Keratinocyte (primary cell): ENCODE measurements at regions not wholly inside any gene's neighbourhood (a gene's known extent, or its start where the extent isn't known, plus 50 kb on each side); places are given as distances from the start of the nearest gene placed in this dataset.

Source experiments
- DNase-seq: peaks from one replicate; pipeline ENCODE4 v3.0.0-alpha.2; 2011; ENCODE audit warnings: low read depth, missing footprints, low spot score
- FAIRE-seq: peaks from 2 replicates; lab custom pipeline; 2011; peaks lifted over from hg19 to GRCh38; lab: Jason Lieb, UNC
- H2AFZ ChIP-seq: 2 replicates; pipeline ENCODE4 v1.6.0; 2012; ENCODE audit warnings: low read length, control low read depth, inconsistent platforms; ENCODE audit not compliant: control insufficient read depth
- H3K27ac ChIP-seq: 2 replicates; pipeline ENCODE4 v1.5.1; 2011; ENCODE audit warnings: low read length; ENCODE audit not compliant: control insufficient read depth, insufficient read depth
- H3K27me3 ChIP-seq: 3 replicates; pipeline ENCODE4 v1.6.0; 2011; ENCODE audit warnings: low read length; ENCODE audit not compliant: control insufficient read depth, insufficient read depth; ENCODE audit errors: extremely low read depth
- H3K36me3 ChIP-seq, 2 experiments: 2 replicates in 1 of 2; 3 replicates in 1 of 2; pipeline ENCODE4 v1.5.1; 2011; ENCODE audit warnings: low read length in 2 of 2, mild to moderate bottlenecking in 1 of 2; ENCODE audit not compliant: control insufficient read depth in 2 of 2, insufficient read depth in 2 of 2; ENCODE audit errors: extremely low read depth in 1 of 2
- H3K4me1 ChIP-seq: 3 replicates; pipeline ENCODE4 v1.5.1; 2011; ENCODE audit warnings: low read length; ENCODE audit not compliant: control insufficient read depth, insufficient read depth; ENCODE audit errors: extremely low read depth
- H3K4me2 ChIP-seq: 3 replicates; pipeline ENCODE4 v1.6.0; 2011; ENCODE audit warnings: low read depth, low read length; ENCODE audit not compliant: control insufficient read depth, insufficient read depth; ENCODE audit errors: extremely low read depth
- H3K4me3 ChIP-seq, 3 experiments: fragments of 200-600 bp in 1 of 3; sonication (generic) in 1 of 3; 2 replicates in 2 of 3; 3 replicates in 1 of 3; pipeline ENCODE4 v1.5.1; 2011 to 2016; ENCODE audit warnings: low read length in 3 of 3, mild to moderate bottlenecking in 3 of 3, control low read depth in 2 of 3, inconsistent platforms in 1 of 3, low read depth in 1 of 3, mixed read lengths in 1 of 3, mixed run types in 1 of 3, moderate library complexity in 1 of 3; ENCODE audit not compliant: control insufficient read depth in 2 of 3, insufficient read depth in 2 of 3; ENCODE audit errors: extremely low read depth in 1 of 3
- H3K79me2 ChIP-seq: 2 replicates; pipeline ENCODE4 v1.6.0; 2012; ENCODE audit warnings: low read length; ENCODE audit not compliant: control insufficient read depth, insufficient read depth
- H3K9ac ChIP-seq: 3 replicates; pipeline ENCODE4 v1.6.0; 2011; ENCODE audit warnings: low read length; ENCODE audit not compliant: control insufficient read depth, insufficient read depth; ENCODE audit errors: extremely low read depth
- H3K9me1 ChIP-seq: 3 replicates; pipeline ENCODE4 v1.6.0; 2011; ENCODE audit warnings: low read length; ENCODE audit not compliant: control insufficient read depth, insufficient read depth; ENCODE audit errors: extremely low read depth
- H3K9me3 ChIP-seq: 2 replicates; pipeline ENCODE4 v1.5.1; 2012; ENCODE audit warnings: low read depth, low read length; ENCODE audit not compliant: control insufficient read depth
- H4K20me1 ChIP-seq: 3 replicates; pipeline ENCODE4 v1.6.0; 2011; ENCODE audit warnings: low read length; ENCODE audit not compliant: control insufficient read depth, insufficient read depth; ENCODE audit errors: extremely low read depth
- CTCF ChIP-seq, 3 experiments: IDR thresholded peaks in 1 of 3; conservative IDR thresholded peaks in 1 of 3; optimal IDR thresholded peaks in 1 of 3; 2 replicates in 2 of 3; 3 replicates in 1 of 3; pipeline versions ENCODE3 to v1.5.1; 2011; ENCODE audit warnings: low read length in 3 of 3, mild to moderate bottlenecking in 3 of 3, moderate library complexity in 2 of 3, control low read depth in 1 of 3, inconsistent platforms in 1 of 3; ENCODE audit not compliant: insufficient read depth in 2 of 3; ENCODE audit errors: extremely low read depth in 1 of 3
- EZH2 ChIP-seq: IDR thresholded peaks from one replicate; pipeline ENCODE4 v1.6.1; 2012; ENCODE audit warnings: inconsistent platforms, mild to moderate bottlenecking, low read length, moderate library complexity
- dilution Hi-C: fragments of 300-500 bp; cut with MboI; formaldehyde crosslinking; loops from one replicate; pipeline ENCODE4 v1.7.0; 2020; ENCODE audit warnings: low sequenced_read_pairs; ENCODE audit not compliant: extremely low pct_ligation_motif_present

GRCh38 chr1:55316502-55316901 is 101.3 kb upstream of the USP24 start:
- H4K20me1 ChIP-seq: no peaks in the 10 kb centered on the region
- TF ChIP-seq CTCF (optimal IDR thresholded peaks at IDR 0.05 in 1 of 3, IDR thresholded peaks at IDR 0.05 in 1 of 3, conservative IDR thresholded peaks at IDR 0.05 in 1 of 3; ENCODE audit: extremely low read depth in 1 of 3, insufficient read depth in 2 of 3, low read length in 3 of 3): no peak
- no peak for TF ChIP-seq EZH2
- FAIRE-seq (no peak), DNase-seq (no peak)
- H3K9me3 ChIP-seq: no peaks in the 10 kb centered on the region
- peaks cover 7% of the 10 kb centered on the region for H3K4me1 ChIP-seq
- H3K9me1 ChIP-seq: no peaks in the 10 kb centered on the region
- H3K36me3 ChIP-seq: no peaks in the 10 kb centered on the region
- H3K27me3 ChIP-seq: no peaks in the 10 kb centered on the region
- no peaks in the 10 kb centered on the region for H3K79me2 ChIP-seq
- no peak overlapping the region for H3K4me3 ChIP-seq
- no peak overlapping the region for H3K9ac ChIP-seq
- no peak overlapping the region for H3K4me2 ChIP-seq
- dilution Hi-C loops: no loop called here
- H3K27ac ChIP-seq: no peak overlapping the region
- H2AFZ ChIP-seq: no peak overlapping the region

- no peak for FAIRE-seq
- H3K27me3 ChIP-seq: no peaks in the 10 kb centered on the region
- H3K9me3 ChIP-seq: no peaks in the 10 kb centered on the region
- no peak overlapping the region for H3K9ac ChIP-seq
- DNase-seq: no peak
- no peak overlapping the region for H2AFZ ChIP-seq
- no peak overlapping the region for H3K4me2 ChIP-seq
- TF ChIP-seq EZH2 (no peak), CTCF (optimal IDR thresholded peaks at IDR 0.05 in 1 of 3, IDR thresholded peaks at IDR 0.05 in 1 of 3, conservative IDR thresholded peaks at IDR 0.05 in 1 of 3; ENCODE audit: extremely low read depth in 1 of 3, insufficient read depth in 2 of 3, low read length in 3 of 3) (no peak)
- H3K36me3 ChIP-seq: no peaks in the 10 kb centered on the region
- no peaks in the 10 kb centered on the region for H4K20me1 ChIP-seq
- no peak overlapping the region for H3K4me3 ChIP-seq
- H3K4me1 ChIP-seq: peaks cover 9% of the 10 kb centered on the region
- dilution Hi-C loops: no loop called here
- H3K27ac ChIP-seq: no peak overlapping the region
- no peaks in the 10 kb centered on the region for H3K9me1 ChIP-seq
- H3K79me2 ChIP-seq: no peaks in the 10 kb centered on the region
These were observed 100.4 kb upstream of the USP24 start for GRCh38 chr1:55315552-55315951.
